IPS DF 6.9 (cell line): ENCODE measurements at regions not wholly inside any gene's neighbourhood (a gene's known extent, or its start where the extent isn't known, plus 50 kb on each side); places are given as distances from the start of the nearest gene placed in this dataset.

Experiments
- DNase-seq: peaks from one replicate; pipeline ENCODE4 v3.0.0-alpha.2; 2013; ENCODE audit warnings: low read depth, low spot score
- H3K27ac ChIP-seq: one replicate; pipeline ENCODE4 v1.5.1; 2013; ENCODE audit warnings: low read length, control low read depth
- H3K27me3 ChIP-seq: 2 replicates; pipeline ENCODE4 v1.6.1; 2013; ENCODE audit warnings: mild to moderate bottlenecking, low read length; ENCODE audit not compliant: control insufficient read depth, insufficient read depth
- H3K36me3 ChIP-seq: 2 replicates; pipeline ENCODE4 v1.6.1; 2013; ENCODE audit warnings: low read length; ENCODE audit not compliant: control insufficient read depth, insufficient read depth
- H3K4me1 ChIP-seq: 2 replicates; pipeline ENCODE4 v1.6.1; 2013; ENCODE audit warnings: low read length; ENCODE audit not compliant: control insufficient read depth, insufficient read depth
- H3K4me3 ChIP-seq: 2 replicates; pipeline ENCODE4 v1.5.1; 2013; ENCODE audit warnings: mild to moderate bottlenecking, low read length
- H3K9me3 ChIP-seq: 2 replicates; pipeline ENCODE4 v1.6.1; 2013; ENCODE audit warnings: low read length, inconsistent platforms; ENCODE audit not compliant: control insufficient read depth, insufficient read depth
- WGBS: extraction: QIAGEN DNeasy Blood & Tissue Kit; methylation state at CpG from one replicate; pipeline ENCODE4 v1.1.7; 2013; ENCODE audit warnings: mixed read lengths, missing lambda C conversion rate; ENCODE audit not compliant: insufficient read length, insufficient coverage; 5-methylcytosine and 5-hydroxymethylcytosine counted together

DNA sequence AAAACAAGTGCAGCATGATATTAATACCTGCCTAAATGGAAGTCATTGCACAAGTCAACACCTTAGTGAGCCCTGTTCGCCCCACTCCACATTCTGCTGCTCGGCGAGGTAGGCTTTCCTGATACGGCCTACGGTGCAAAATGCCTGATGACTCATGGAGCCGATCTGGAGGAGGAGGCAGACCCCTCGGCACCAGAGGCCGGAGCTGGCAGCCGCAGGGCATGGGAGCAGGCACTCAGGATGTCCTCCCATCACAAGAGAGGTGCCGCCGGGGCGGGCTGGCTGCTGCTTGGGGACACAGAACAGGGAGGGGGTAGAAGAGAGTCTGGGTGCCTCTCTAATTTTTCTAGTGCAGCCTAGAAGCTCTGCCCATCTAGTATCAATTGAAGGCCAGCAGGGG, 418.5 kb upstream of the MGMT start:
- H3K27ac ChIP-seq: no peak overlapping the region
- no CpG with 5 or more reads among the region's 12 CpGs for WGBS
- no peak overlapping the region for H3K4me3 ChIP-seq
- H3K4me1 ChIP-seq: no peaks in the 10 kb centered on the region
- no peak for DNase-seq
- H3K27me3 ChIP-seq: no peaks in the 10 kb centered on the region
- H3K9me3 ChIP-seq: no peaks in the 10 kb centered on the region
- H3K36me3 ChIP-seq: no peaks in the 10 kb centered on the region

DNA sequence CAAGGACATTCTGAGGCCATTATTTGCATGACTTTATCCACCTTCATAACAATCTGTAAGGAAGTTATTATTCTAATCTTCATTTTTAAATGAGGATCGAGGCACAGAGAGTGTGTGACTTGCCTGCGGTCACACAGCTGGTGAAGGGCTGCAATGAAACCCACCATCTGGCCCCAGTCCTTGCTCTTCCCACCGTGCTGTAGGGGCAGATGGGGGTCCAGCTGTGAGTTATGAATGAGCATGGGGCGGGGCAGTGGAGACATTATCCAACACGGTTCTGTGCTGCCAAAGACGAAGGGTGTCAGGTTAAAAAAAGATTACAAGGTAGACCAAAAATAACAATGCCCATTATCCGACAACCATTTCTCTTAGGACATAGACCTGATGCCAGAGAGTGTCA, 417.5 kb upstream of the MGMT start:
- no peaks in the 10 kb centered on the region for H3K9me3 ChIP-seq
- no peaks in the 10 kb centered on the region for H3K27me3 ChIP-seq
- H3K27ac ChIP-seq: no peak overlapping the region
- no peak overlapping the region for H3K4me3 ChIP-seq
- no CpG with 5 or more reads among the region's 7 CpGs for whole genome bisulfite sequencing
- no peak for DNase-seq
- no peaks in the 10 kb centered on the region for H3K36me3 ChIP-seq
- H3K4me1 ChIP-seq: no peaks in the 10 kb centered on the region

DNA sequence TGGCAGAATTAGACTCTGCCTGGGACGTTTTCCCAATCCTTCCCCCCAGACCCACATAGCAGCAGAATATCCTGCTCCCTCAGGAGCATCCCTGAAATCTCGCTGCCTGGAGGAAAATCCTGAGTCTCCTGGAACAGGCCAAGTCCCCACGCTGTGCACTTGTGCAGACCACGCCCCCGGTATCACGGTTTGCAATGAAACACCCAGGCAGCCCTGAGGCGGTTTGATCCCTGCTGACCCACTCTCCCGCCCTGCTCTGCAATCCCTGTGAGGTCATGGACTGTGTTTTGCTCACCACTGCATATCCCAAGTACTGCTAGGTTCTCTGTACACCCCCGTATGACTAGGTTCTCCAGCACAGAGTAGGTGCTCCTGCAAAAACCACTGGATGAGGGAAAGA, 411.8 kb upstream of the MGMT start:
- Histone ChIP-seq H3K36me3 (no peaks in the 10 kb centered on the region), H3K4me1 (no peaks in the 10 kb centered on the region), H3K27ac (no peak overlapping the region), H3K9me3 (no peaks in the 10 kb centered on the region), H3K4me3 (no peak overlapping the region), H3K27me3 (no peaks in the 10 kb centered on the region)
- DNase-seq: no peak
- no CpG with 5 or more reads among the region's 9 CpGs for WGBS

DNA sequence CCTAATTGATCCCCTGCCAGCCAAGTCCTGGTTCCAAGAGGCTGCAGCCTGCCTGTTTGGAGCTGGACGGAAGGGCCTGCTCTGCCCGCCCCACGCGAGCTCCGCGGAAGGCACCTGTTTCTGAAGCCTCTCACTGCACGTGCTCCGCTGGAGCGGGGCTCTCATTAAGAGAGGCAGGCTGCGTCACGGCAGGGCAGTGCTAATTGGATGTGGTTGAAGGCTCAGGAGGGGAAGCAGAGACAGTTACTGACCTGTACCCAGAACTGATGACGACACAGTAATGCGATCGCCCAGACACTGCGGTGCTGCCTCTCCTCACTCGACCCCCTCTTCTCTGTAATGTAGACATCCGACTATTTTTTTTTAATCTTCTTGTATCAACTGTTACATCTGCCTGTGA, 411.1 kb upstream of the MGMT start:
- no peak for DNase-seq
- H3K9me3 ChIP-seq: no peaks in the 10 kb centered on the region
- no peaks in the 10 kb centered on the region for H3K4me1 ChIP-seq
- WGBS: no CpG with 5 or more reads among the region's 17 CpGs
- H3K27ac ChIP-seq: no peak overlapping the region
- no peaks in the 10 kb centered on the region for H3K27me3 ChIP-seq
- no peaks in the 10 kb centered on the region for H3K36me3 ChIP-seq
- no peak overlapping the region for H3K4me3 ChIP-seq

DNA sequence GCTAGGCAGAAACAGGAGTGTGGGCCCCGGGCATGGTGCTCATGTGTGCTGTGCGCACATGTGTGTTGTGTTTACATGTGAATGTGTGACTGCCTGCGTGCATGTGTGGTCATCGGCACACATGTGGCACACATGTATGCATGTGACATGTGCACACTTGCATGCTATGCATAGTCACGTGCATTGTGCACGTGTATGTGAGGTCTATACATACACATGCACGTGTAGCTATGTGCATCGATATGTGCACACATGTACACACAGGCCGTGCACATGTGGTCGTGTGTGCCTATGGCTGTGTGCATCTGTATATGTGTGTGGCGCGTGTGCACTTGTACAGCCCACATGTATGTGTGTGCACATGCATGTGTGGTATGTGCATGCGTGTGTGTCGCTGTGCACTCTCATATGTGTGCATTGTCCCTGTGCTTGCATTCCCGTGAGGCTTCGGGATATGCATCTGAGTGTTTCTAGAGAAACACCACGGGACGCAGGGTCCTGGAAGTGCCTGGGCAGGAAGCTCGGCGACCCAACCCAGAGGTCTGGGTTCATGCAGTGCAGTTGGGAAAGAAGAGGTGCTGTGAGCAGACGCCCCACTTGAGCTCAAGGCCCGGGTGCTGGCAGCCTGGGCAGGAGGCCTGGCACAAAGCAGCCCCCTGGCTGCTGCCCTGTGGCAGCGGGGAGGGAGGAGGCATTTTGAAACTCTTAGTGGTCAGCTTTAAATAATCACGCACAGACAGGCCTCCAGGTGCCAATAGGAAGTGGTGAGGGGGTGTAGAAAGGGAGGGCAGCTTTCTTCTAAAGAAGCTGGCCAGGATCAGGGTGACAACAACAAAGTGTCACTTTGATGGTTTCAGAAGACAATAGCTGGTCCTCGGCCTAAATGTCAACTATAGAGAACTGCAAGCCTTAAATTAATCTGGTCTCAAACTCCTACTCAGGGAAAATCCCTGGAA, 410.0 kb upstream of the MGMT start:
- DNase-seq: no peak
- H3K27me3 ChIP-seq: no peaks in the 10 kb centered on the region
- H3K4me1 ChIP-seq: no peaks in the 10 kb centered on the region
- no peaks in the 10 kb centered on the region for H3K9me3 ChIP-seq
- WGBS: no CpG with 5 or more reads among the region's 25 CpGs
- H3K36me3 ChIP-seq: no peaks in the 10 kb centered on the region
- H3K4me3 ChIP-seq: no peak overlapping the region
- H3K27ac ChIP-seq: no peak overlapping the region

DNA sequence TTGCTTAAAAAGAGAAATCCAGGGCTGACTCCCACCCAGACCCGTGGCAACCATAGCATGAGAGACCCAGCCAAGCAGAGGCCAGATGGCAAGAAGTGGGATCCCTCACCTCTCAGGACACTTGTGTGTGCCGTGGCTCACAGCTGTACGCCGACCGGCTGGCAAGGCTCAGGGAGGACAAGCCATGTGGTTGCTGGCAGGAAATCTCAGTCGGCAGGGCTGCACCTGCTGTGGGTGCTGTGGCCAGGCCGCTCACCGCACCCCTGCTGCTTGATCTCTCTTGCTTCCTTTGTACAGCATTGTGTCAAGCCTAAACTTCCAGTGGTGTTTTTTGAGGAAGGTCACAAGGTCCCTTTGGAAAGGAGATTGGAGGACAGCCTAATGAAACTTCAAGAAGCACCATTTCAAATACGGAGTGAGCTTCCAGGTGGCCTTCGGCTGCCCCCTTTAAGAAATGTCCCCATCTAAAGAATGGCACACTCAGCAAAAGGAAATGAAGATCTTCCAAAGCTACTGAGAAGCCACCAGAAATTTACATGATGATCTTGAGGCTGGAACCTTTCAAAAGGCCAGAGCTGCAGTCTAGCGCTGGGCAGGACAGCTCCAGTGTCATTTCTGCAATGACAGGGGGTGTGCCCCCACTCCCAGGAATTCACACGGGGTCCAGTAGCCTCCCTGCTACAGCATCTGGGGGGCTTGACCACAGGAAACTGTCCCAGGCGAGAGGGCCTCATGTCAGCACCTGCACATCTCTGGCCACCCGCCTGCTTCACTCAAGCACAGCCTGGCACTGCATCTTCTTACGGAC, 409.0 kb upstream of the MGMT start:
- H3K27ac ChIP-seq: no peak overlapping the region
- no CpG with 5 or more reads among the region's 15 CpGs for WGBS
- no peak for DNase-seq

DNA sequence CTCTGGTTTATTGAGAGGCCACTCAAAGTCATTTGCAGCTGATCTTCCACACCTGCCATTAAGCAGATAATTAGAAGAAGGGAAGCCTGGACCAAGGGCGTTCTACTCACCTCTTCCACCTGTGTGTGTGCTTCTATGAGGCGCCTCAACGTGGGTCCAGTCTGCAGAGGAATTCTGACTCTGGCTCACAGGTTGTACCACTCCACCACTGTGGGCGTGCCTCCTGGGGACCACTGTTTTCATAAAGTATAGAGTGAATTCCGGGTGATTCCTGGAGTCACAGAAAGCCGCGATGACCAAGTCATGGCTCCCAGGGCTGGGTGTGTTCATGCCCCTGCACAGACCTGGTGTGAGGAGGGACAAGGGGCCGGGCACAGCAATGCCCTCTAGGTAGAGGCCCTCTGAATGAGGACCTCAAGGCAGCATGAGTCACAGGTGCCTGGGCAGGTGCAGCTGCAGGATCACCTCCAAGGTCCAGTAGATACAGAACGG, 408.3 kb upstream of the MGMT start:
- Histone ChIP-seq H3K4me1 (0 out of 2 replicates have a peak, but pooled peaks cover 1% of the 10 kb centered on the region), H3K27ac (no peak overlapping the region), H3K27me3 (no peaks in the 10 kb centered on the region), H3K9me3 (no peaks in the 10 kb centered on the region), H3K36me3 (no peaks in the 10 kb centered on the region), H3K4me3 (no peak overlapping the region)
- no peak for DNase-seq
- WGBS: no CpG with 5 or more reads among the region's 9 CpGs

More for the DNA sequence above, 409.0 kb upstream of the MGMT start:
- no peak overlapping the region for H3K4me3 ChIP-seq
- 0 out of 2 replicates have a peak, but pooled peaks cover 1% of the 10 kb centered on the region for H3K4me1 ChIP-seq
- H3K36me3 ChIP-seq: no peaks in the 10 kb centered on the region
- H3K27me3 ChIP-seq: no peaks in the 10 kb centered on the region
- no peaks in the 10 kb centered on the region for H3K9me3 ChIP-seq

DNA sequence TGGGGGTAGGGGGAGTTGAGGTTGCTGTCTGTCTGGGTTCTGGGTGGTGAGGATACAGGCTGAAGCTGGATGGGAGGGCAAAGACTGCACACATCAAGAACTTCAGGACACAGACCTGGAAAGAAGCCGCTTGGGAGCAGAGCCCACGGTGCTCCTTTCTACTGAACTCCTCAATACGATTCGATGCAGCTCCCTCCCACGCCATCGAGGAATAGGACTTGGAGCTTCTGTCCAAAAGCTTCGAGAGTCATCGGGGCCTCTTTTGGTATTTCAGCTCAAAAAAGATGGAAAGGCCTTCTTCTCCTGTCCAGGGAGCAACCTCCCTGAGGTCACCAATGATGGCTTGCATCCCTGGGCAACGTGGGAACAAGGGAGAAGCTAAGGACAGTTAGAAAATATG, 407.1 kb upstream of the MGMT start:
- Histone ChIP-seq H3K4me1 (0 out of 2 replicates have a peak, but pooled peaks cover 1% of the 10 kb centered on the region), H3K4me3 (no peak overlapping the region), H3K27me3 (no peaks in the 10 kb centered on the region), H3K9me3 (no peaks in the 10 kb centered on the region), H3K27ac (no peak overlapping the region), H3K36me3 (no peaks in the 10 kb centered on the region)
- WGBS: no CpG with 5 or more reads among the region's 9 CpGs
- DNase-seq: no peak

DNA sequence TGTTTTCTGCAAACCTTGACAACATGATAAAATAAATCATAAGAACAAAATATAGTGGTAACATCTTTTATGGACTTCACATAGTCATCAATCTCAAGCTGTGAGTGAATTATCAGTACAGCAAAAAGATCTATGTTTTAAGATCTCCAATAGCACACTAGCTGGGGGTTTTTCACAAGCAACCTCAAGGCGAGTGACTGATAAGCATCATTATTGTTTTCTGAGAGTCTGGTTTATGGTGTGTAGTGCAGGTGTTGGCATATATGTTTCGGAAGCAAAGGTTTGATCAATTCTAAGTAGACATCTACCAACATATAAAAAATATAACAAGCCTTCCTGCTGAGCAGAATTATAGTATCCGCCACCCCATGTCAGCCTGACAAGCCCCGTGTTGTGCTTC, 403.8 kb upstream of the MGMT start:
- Histone ChIP-seq H3K4me3 (no peak overlapping the region), H3K36me3 (no peaks in the 10 kb centered on the region), H3K4me1 (0 out of 2 replicates have a peak, but pooled peaks cover 1% of the 10 kb centered on the region), H3K27ac (no peak overlapping the region), H3K27me3 (no peaks in the 10 kb centered on the region), H3K9me3 (no peaks in the 10 kb centered on the region)
- DNase-seq: no peak
- WGBS: no CpG with 5 or more reads among the region's 4 CpGs

DNA sequence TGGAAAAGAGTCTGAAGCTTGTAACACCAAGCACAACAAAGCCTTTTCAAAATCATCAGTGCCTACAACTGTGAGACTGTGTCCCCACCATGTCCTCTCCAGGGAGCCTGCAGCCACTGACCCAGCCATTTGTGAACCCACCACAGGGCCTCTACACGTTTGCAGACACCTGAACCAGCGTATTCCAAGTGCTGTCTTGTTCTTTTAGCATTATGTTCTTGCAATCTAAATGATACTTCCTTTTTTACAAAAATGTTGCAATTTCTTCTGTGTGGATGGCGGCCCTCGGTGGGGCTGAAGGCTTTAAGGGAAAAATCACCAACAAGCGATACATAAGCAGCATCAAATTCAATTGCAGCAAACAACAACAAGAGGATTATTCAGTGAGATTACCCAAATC, 403.2 kb upstream of the MGMT start:
- H3K9me3 ChIP-seq: no peaks in the 10 kb centered on the region
- DNase-seq: no peak
- 0 out of 2 replicates have a peak, but pooled peaks cover 1% of the 10 kb centered on the region for H3K4me1 ChIP-seq
- no peak overlapping the region for H3K27ac ChIP-seq
- H3K36me3 ChIP-seq: no peaks in the 10 kb centered on the region
- WGBS: no CpG with 5 or more reads among the region's 5 CpGs
- H3K4me3 ChIP-seq: no peak overlapping the region
- H3K27me3 ChIP-seq: no peaks in the 10 kb centered on the region
